Transverse colon (tissue), 4 donors: ENCODE measurements at regions not wholly inside any gene's neighbourhood (a gene's known extent, or its start where the extent isn't known, plus 50 kb on each side); places are given as distances from the start of the nearest gene placed in this dataset.

Source experiments
- CTCF ChIP-seq, 5 experiments: fragments of 200-600 bp in 3 of 5; fragments of 450-650 bp in 2 of 5; sonication (generic) in 3 of 5; IDR thresholded peaks; 1 replicate in 2 of 5; 2 replicates in 3 of 5; pipeline ENCODE4 v1.5.1; 2016 to 2017; ENCODE audit warnings: antibody characterized with exemption in 5 of 5, inconsistent platforms in 3 of 5, mild to moderate bottlenecking in 2 of 5, moderate library complexity in 1 of 5
- EP300 ChIP-seq: sonication (generic); formaldehyde crosslinking; IDR thresholded peaks from one replicate; pipeline ENCODE4 v1.6.1; 2017; ENCODE audit warnings: antibody characterized with exemption, low read depth
- POLR2A ChIP-seq: fragments of 450-650 bp; IDR thresholded peaks from one replicate; pipeline ENCODE4 v1.6.1; 2016; ENCODE audit warnings: antibody characterized with exemption, mild to moderate bottlenecking, moderate library complexity
- POLR2AphosphoS5 ChIP-seq, 3 donors: sonication (generic); formaldehyde crosslinking; IDR thresholded peaks; one replicate each; pipeline ENCODE4 v1.6.1; 2016; ENCODE audit warnings: antibody characterized with exemption in 3 of 3

DNA sequence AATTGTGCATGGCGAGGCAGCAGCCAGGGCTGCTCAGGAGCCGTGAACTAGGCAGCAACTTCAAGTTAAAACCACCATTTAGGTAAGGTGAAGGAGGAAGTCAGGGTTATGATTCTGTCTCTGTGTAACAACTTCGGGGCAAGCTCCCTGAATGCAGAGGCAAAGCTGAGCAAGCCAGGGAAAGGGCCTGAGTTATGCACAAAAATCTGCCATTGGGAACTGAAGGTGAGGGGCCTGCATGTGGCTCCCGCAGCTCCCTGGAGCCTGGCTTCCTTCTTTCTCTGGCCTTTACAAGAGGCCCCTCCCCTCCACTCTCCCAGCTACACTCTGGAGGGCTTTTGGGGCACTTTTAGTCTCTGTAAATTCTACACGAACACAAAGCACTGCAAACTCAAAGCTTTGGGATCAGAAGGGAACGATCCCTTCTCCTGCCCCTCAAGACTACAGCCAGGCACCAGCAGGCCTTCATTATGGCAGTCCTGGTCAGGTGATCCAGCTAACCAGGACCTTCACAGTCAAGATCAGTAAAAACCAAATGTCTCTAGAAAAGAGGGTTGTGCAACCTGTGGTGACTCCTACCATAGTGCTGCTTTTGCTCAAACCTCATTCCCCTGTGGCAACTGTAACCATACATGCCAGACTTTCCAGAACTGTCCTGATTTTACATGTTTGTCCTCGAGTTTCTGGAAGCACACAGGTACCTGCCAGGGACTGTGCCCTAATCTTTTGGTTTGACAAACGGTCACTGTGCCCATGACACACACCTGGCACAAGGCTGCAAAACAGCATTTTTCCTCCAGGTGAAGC lies 67.2 kb upstream of the PTGR2 start:
- TF ChIP-seq CTCF (IDR thresholded peaks at IDR 0.05) (no peak), POLR2AphosphoS5 (IDR thresholded peaks at IDR 0.05) (peak; percentile 43 to 73 (median 67)), POLR2A (no peak), EP300 (peak; percentile 71)
